Sigmoid colon (tissue), 4 donors: ENCODE measurements at regions not wholly inside any gene's neighbourhood (a gene's known extent, or its start where the extent isn't known, plus 50 kb on each side); places are given as distances from the start of the nearest gene placed in this dataset.

Source experiments
- EP300 ChIP-seq, 4 donors: sonication (generic); formaldehyde crosslinking; IDR thresholded peaks; one replicate each; pipeline ENCODE4 v1.6.1; 2017; ENCODE audit warnings: antibody characterized with exemption in 4 of 4
- TF ChIP-seq, protein P1 (sequence below), 4 experiments: fragments of 450-650 bp in 3 of 4; fragments of 200-600 bp in 1 of 4; IDR thresholded peaks; one replicate each; pipeline ENCODE4 v1.5.1; 2016 to 2019; ENCODE audit warnings: antibody characterized with exemption in 4 of 4, mild to moderate bottlenecking in 3 of 4, moderate library complexity in 2 of 4

- TF ChIP-seq EP300 (IDR thresholded peaks at IDR 0.05): no peak
- TF ChIP-seq, protein P1, sequence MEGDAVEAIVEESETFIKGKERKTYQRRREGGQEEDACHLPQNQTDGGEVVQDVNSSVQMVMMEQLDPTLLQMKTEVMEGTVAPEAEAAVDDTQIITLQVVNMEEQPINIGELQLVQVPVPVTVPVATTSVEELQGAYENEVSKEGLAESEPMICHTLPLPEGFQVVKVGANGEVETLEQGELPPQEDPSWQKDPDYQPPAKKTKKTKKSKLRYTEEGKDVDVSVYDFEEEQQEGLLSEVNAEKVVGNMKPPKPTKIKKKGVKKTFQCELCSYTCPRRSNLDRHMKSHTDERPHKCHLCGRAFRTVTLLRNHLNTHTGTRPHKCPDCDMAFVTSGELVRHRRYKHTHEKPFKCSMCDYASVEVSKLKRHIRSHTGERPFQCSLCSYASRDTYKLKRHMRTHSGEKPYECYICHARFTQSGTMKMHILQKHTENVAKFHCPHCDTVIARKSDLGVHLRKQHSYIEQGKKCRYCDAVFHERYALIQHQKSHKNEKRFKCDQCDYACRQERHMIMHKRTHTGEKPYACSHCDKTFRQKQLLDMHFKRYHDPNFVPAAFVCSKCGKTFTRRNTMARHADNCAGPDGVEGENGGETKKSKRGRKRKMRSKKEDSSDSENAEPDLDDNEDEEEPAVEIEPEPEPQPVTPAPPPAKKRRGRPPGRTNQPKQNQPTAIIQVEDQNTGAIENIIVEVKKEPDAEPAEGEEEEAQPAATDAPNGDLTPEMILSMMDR (IDR thresholded peaks at IDR 0.05): no peak
These were observed 318.6 kb downstream of the HNRNPD start for GRCh38 chr4:82055156-82055555.
